Fibroblast of skin of left quadriceps (primary cell): ENCODE measurements at regions not wholly inside any gene's neighbourhood (a gene's known extent, or its start where the extent isn't known, plus 50 kb on each side); places are given as distances from the start of the nearest gene placed in this dataset.

ENCODE experiments used
- DNase-seq, 2 experiments: peaks; one replicate each; pipeline ENCODE4 v3.0.0-alpha.2; 2013; ENCODE audit warnings: low read depth in 2 of 2

- DNase-seq: no peak
Observed at GRCh38 chr9:115983366-115983765, 170.2 kb upstream of the PAPPA start.

GRCh38 chr9:115985657-115986056 is 167.9 kb upstream of the PAPPA start:
- DNase-seq: no peak

GRCh38 chr9:115986508-115986907 is 167.1 kb upstream of the PAPPA start:
- DNase-seq: no peak

- DNase-seq: no peak
Observed at GRCh38 chr9:115988701-115989100, 164.9 kb upstream of the PAPPA start.

- no peak for DNase-seq
Observed at GRCh38 chr9:115989831-115990230, 163.8 kb upstream of the PAPPA start.

GRCh38 chr9:115992834-115993233 is 160.8 kb upstream of the PAPPA start:
- DNase-seq: peak in 1 of 2 experiments; percentile 25

GRCh38 chr9:115997923-115998322 is 155.7 kb upstream of the PAPPA start:
- peak; percentile 86 to 87 for DNase-seq

GRCh38 chr9:115998666-115999065 is 154.9 kb upstream of the PAPPA start:
- no peak for DNase-seq

GRCh38 chr9:115999498-115999897 is 154.1 kb upstream of the PAPPA start:
- no peak for DNase-seq

GRCh38 chr9:116000748-116001329 is 152.8 kb upstream of the PAPPA start:
- no peak for DNase-seq

- no peak for DNase-seq
Observed at GRCh38 chr9:116002181-116002580, 151.4 kb upstream of the PAPPA start.

- DNase-seq: no peak
Observed at GRCh38 chr9:116002624-116003023, 151.0 kb upstream of the PAPPA start.

- peak; percentile 71 to 73 for DNase-seq
Observed at GRCh38 chr9:116003397-116003796, 150.2 kb upstream of the PAPPA start.

- no peak for DNase-seq
Observed at GRCh38 chr9:116005205-116005604, 148.4 kb upstream of the PAPPA start.

GRCh38 chr9:116007824-116008223 is 145.8 kb upstream of the PAPPA start:
- DNase-seq: no peak

GRCh38 chr9:116008278-116008677 is 145.3 kb upstream of the PAPPA start:
- DNase-seq: no peak

- DNase-seq: no peak
Observed at GRCh38 chr9:116009420-116009819, 144.2 kb upstream of the PAPPA start.

- no peak for DNase-seq
Observed at GRCh38 chr9:116015855-116016254, 137.7 kb upstream of the PAPPA start.

GRCh38 chr9:116020146-116020545 is 133.4 kb upstream of the PAPPA start:
- no peak for DNase-seq

- DNase-seq: no peak
Observed at GRCh38 chr9:116020801-116021200, 132.8 kb upstream of the PAPPA start.

- no peak for DNase-seq
Observed at GRCh38 chr9:116027096-116027495, 126.5 kb upstream of the PAPPA start.

- DNase-seq: peak; percentile 82 to 85
Observed at GRCh38 chr9:116027511-116027910, 126.1 kb upstream of the PAPPA start.

- no peak for DNase-seq
Observed at GRCh38 chr9:116027951-116028350, 125.6 kb upstream of the PAPPA start.

GRCh38 chr9:116030517-116030916 is 123.1 kb upstream of the PAPPA start:
- peak; percentile 31 to 42 for DNase-seq
